Heart left ventricle (tissue), 13 donors: ENCODE measurements at regions not wholly inside any gene's neighbourhood (a gene's known extent, or its start where the extent isn't known, plus 50 kb on each side); places are given as distances from the start of the nearest gene placed in this dataset.

Experiments used
- CTCF ChIP-seq, 12 donors: fragments of 200-600 bp; sonication (generic) in 4 of 12; IDR thresholded peaks; one replicate each; pipeline versions ENCODE4 v1.5.0 to v1.8.0; 2018 to 2022; ENCODE audit warnings: antibody characterized with exemption in 12 of 12, mild to moderate bottlenecking in 5 of 12
- POLR2A ChIP-seq, 2 donors: fragments of 450-650 bp; IDR thresholded peaks; one replicate each; pipeline ENCODE4 v1.6.1; 2017; ENCODE audit warnings: antibody characterized with exemption in 2 of 2, mild to moderate bottlenecking in 2 of 2, moderate library complexity in 2 of 2
- donor health status: ischemic (EF 13 %, LVEDD 7.1; RV severe dilation, severe dysfunction).
- donor health status: DM: no; HTN: yes; CAD: no.
- donor health status: DM: no; HTN: no; CAD: no.
- donor health status: ischemic (EF 25% LVEDD 6.9; RV normal size, moderate dysfunction).
- donor health status: ischemic (EF 25% LVEDD 5.7; RV mildly dilated, moderate dysfunction).
- donor health status: ischemic (EF 35%, LVEDD 5.7; RV mildly dilated, moderate dysfunction).
- donor health status: nonischemic (EF 11% LVEDD 7.7; RV severe dilation, severe dysfunction).
- donor health status: DM: yes; HTN: yes; CAD: no.
- donor health status: PGD.
- donor health status: ischemic (EF 29% LVEDD 5.4; RV normal size, mild dysfunction).
- donor health status: nonischemic (EF 23%, LVEDD 6.1; RV moderate dilation, normal function).

- no peak for TF ChIP-seq CTCF (IDR thresholded peaks at IDR 0.05)
- TF ChIP-seq POLR2A (IDR thresholded peaks at IDR 0.05), result no peak
These were observed 950.5 kb upstream of the INTU start for GRCh38 chr4:126682250-126682649.
